ENCODE measurements at regions not wholly inside any gene's neighbourhood (a gene's known extent, or its start where the extent isn't known, plus 50 kb on each side); places are given as distances from the start of the nearest gene placed in this dataset.

DNA sequence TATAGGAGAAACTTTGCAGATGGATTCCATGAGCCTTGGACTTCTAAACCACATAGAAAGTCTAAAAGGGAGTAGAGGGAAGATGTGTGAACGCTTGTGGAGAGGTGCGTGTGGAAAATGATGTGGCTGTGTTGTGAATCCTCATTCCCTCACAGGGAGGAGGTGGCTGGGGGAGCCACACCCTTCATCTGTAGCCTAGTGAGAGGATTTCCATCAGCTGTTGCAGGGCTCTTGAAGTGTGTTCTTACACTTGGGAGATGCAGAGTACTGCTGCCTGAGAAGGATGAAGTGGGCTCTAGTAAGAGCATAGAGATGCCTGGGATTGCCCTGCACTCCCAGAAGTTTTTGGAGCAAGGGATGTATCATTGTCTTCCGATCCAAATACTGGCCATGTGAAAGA lies 279.6 kb downstream of the QKI start:
- H3K4me3 ChIP-seq (ENCODE audit: low read depth, low read length), result no peak overlapping the region
- TF ChIP-seq, protein P1, sequence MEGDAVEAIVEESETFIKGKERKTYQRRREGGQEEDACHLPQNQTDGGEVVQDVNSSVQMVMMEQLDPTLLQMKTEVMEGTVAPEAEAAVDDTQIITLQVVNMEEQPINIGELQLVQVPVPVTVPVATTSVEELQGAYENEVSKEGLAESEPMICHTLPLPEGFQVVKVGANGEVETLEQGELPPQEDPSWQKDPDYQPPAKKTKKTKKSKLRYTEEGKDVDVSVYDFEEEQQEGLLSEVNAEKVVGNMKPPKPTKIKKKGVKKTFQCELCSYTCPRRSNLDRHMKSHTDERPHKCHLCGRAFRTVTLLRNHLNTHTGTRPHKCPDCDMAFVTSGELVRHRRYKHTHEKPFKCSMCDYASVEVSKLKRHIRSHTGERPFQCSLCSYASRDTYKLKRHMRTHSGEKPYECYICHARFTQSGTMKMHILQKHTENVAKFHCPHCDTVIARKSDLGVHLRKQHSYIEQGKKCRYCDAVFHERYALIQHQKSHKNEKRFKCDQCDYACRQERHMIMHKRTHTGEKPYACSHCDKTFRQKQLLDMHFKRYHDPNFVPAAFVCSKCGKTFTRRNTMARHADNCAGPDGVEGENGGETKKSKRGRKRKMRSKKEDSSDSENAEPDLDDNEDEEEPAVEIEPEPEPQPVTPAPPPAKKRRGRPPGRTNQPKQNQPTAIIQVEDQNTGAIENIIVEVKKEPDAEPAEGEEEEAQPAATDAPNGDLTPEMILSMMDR (IDR thresholded peaks at IDR 0.05; ENCODE audit: insufficient read depth, low read depth, low read length, missing control alignments), result no peak

DNA sequence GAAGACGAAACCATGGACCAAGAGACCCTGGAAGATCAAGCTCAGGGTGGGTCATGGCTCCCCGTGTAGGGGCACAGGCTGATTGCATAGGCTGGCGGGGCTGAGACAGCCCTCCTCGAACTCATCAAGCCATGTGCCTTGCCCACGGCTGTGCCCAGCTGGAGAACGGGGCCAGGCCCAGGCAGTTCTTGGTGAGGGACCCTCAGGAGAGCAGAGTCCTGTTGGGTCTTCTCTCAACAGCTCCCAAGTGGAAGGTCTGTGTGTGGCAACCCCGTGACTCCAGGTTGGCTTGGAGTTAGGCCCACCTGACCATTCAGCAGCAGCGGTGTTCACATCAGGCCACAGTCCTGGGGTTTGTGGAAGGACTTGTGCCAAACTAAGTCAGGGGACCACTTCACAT lies 276.5 kb downstream of the QKI start:
- H3K4me3 ChIP-seq (ENCODE audit: low read depth, low read length), result no peak overlapping the region
- TF ChIP-seq, protein P1 (IDR thresholded peaks at IDR 0.05; ENCODE audit: insufficient read depth, low read depth, low read length, missing control alignments), result no peak
- DNase-seq (ENCODE audit: low read depth), result no peak

More for the DNA sequence above, 279.6 kb downstream of the QKI start:
- DNase-seq (ENCODE audit: low read depth), result no peak

DNA sequence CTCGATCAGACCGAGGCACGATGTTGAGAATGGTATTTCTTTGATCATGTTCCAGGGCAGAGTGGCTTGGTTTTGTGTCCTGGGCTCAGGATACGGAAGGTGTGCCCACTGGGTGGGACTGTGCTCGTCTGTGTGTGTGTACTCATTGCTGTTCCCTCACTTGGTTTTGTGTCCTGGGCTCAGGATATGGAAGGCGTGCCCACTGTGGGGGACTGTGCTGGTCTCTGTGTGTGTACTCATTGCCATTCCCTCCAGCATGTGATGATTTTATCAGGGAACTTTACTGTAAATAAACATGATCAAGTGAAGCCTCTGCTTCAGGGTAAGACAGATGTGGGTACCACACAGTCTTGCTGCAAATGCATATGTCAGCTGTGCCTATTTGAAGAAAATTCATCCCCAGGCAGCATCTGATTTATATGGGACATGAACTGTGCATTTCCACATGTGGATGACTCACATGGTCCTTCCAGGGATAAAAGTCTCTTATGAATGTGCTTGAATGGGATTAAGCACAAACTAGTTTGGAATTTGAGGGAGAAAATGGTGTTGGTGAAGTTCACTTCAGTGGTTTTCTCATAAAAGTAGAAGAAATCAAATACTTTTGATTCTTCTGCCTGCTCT lies 274.3 kb downstream of the QKI start:
- TF ChIP-seq, protein P1 (IDR thresholded peaks at IDR 0.05; ENCODE audit: insufficient read depth, low read depth, low read length, missing control alignments), result no peak
- no peak for DNase-seq (ENCODE audit: low read depth)

DNA sequence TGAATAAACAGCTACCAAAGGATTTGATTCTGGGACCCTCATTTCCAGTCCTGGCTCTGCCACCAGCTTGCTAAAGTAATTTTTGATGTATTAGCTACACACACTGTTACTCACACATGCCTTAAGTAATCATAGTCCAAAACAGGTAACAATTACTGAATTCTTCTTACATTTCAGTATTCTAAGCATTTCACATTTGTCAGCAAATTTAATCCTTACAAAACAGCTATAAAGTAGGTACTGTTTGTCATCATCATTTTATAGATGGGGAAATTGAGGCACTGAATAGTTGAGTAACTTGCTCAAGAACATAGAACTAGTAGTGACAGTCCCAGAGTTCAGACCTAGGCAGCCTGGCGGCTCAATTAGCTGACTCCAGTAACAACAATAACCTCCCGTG lies 272.6 kb downstream of the QKI start:
- TF ChIP-seq, protein P1 (IDR thresholded peaks at IDR 0.05; ENCODE audit: insufficient read depth, low read depth, low read length, missing control alignments), result no peak
- no peak overlapping the region for H3K4me3 ChIP-seq (ENCODE audit: low read depth, low read length)
- no peak for DNase-seq (ENCODE audit: low read depth)

More for the DNA sequence above, 274.3 kb downstream of the QKI start:
- no peak overlapping the region for H3K4me3 ChIP-seq (ENCODE audit: low read depth, low read length)

DNA sequence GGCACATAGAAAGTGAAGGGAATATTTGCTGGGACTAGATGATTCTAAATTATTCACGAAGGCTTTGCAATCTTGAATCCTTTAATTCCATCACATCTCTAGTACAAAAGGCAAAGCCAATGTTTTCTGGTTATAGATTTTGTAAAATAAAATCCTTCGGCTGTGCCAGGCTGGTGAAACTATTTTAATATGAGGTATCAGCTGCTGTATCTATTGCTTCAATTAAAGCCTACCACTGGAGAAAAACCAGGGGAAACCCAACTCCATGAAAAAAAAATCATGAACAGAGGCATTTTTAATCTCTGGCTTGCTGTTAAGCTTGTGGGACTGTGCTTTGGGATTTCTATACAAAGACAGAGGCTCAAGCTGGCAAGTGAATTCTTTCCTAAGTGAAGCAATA lies 271.8 kb downstream of the QKI start:
- no peak overlapping the region for H3K4me3 ChIP-seq (ENCODE audit: low read depth, low read length)
- TF ChIP-seq, protein P1 (IDR thresholded peaks at IDR 0.05; ENCODE audit: insufficient read depth, low read depth, low read length, missing control alignments), result no peak
- DNase-seq (ENCODE audit: low read depth), result no peak

DNA sequence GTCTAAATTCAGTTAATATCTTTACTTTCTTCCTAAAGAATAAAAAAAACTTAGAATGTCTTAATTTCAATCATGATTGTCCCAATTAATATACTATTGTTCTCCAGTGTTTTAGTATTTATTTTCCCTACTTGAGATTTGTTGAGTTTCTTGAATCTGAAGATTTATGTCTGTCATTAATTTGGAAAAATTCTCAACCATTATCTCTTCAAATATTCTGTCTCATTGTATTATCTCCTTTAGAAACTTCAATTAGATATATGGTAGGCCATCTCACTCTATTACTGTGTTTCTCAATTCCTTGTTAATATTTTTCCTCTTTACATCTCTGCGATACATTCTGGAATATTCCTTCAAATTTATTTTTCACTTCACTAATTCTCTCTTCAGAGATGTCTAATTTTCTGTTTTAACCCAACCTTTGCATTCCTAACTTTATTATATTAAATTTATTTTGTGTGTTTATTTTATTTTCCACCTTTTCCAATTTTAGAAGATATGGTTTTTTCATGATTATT lies 268.6 kb downstream of the QKI start:
- TF ChIP-seq, protein P1 (IDR thresholded peaks at IDR 0.05; ENCODE audit: insufficient read depth, low read depth, low read length, missing control alignments), result no peak
- DNase-seq (ENCODE audit: low read depth), result no peak
- H3K4me3 ChIP-seq (ENCODE audit: low read depth, low read length), result no peak overlapping the region

DNA sequence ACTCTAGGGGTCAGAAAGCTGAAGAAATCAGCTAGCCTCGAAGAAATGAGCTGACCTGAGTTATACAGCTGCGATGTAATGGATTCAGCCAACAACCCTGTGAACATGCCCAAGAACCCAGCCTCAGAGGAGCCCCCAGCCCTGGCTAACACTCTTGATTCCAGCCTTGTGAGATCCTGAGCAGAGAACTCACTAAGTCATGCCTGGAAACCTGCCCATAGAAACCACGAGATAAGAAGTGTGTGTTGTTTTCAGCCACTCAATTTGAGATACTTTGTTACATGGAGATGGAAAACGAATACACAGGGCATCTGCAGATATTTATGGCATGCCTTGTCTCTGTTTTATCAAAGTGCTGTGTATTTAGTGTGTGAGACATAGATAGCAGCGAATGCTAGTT lies 265.2 kb downstream of the QKI start:
- no peak for DNase-seq (ENCODE audit: low read depth)
- TF ChIP-seq, protein P1 (IDR thresholded peaks at IDR 0.05; ENCODE audit: insufficient read depth, low read depth, low read length, missing control alignments), result no peak
- H3K4me3 ChIP-seq (ENCODE audit: low read depth, low read length), result no peak overlapping the region
